ENCODE measurements at regions not wholly inside any gene's neighbourhood (a gene's known extent, or its start where the extent isn't known, plus 50 kb on each side); places are given as distances from the start of the nearest gene placed in this dataset.

DNA sequence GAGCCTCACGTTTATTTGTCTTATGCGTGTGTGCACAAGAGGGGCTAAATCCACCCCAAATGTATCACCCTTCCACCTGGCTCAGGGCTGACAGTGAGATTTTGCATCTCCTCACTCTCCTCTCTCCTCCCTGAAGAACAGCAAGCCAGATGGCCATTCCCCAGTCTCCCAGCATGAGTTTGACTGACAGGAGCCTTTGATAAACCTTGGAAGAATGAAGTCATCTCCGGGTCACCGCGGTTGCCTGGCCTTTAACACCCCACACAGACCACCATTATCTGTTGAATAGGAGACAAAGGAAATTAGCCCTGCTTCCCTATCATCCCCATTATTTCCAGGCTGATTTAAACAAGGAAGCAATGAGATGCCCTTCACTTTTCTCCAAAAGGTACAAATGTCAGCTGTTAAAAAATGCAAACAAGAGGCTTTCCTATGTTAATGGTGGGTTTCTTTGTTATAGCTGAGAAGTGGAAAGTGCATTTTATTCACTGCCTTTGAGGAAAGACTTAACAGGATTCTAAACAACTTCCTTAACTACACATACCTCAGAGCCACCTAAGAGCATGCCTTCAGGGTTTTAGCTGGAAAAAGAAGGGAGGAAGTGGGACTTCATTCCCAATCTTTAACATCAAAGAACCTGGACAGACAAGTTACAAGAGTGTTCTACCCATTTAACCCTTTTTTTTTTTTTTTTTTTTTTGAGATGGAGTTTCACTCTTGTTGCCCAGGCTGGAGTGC is 524.8 kb upstream of the ID4 start:
- H3K27ac ChIP-seq: no peak overlapping the region
- intact Hi-C loops (cut with DNase I): no loop called here
- TF ChIP-seq, protein P1, sequence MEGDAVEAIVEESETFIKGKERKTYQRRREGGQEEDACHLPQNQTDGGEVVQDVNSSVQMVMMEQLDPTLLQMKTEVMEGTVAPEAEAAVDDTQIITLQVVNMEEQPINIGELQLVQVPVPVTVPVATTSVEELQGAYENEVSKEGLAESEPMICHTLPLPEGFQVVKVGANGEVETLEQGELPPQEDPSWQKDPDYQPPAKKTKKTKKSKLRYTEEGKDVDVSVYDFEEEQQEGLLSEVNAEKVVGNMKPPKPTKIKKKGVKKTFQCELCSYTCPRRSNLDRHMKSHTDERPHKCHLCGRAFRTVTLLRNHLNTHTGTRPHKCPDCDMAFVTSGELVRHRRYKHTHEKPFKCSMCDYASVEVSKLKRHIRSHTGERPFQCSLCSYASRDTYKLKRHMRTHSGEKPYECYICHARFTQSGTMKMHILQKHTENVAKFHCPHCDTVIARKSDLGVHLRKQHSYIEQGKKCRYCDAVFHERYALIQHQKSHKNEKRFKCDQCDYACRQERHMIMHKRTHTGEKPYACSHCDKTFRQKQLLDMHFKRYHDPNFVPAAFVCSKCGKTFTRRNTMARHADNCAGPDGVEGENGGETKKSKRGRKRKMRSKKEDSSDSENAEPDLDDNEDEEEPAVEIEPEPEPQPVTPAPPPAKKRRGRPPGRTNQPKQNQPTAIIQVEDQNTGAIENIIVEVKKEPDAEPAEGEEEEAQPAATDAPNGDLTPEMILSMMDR (IDR thresholded peaks at IDR 0.05): no peak
- H3K27me3 ChIP-seq: no peaks in the 10 kb centered on the region
- H3K4me3 ChIP-seq: no peak overlapping the region
- no peaks in the 10 kb centered on the region for H3K36me3 ChIP-seq
- no peak for DNase-seq (ENCODE audit: low spot score in 2 of 2)
- no peaks in the 10 kb centered on the region for H3K9me3 ChIP-seq
- H3K4me1 ChIP-seq: no peaks in the 10 kb centered on the region

DNA sequence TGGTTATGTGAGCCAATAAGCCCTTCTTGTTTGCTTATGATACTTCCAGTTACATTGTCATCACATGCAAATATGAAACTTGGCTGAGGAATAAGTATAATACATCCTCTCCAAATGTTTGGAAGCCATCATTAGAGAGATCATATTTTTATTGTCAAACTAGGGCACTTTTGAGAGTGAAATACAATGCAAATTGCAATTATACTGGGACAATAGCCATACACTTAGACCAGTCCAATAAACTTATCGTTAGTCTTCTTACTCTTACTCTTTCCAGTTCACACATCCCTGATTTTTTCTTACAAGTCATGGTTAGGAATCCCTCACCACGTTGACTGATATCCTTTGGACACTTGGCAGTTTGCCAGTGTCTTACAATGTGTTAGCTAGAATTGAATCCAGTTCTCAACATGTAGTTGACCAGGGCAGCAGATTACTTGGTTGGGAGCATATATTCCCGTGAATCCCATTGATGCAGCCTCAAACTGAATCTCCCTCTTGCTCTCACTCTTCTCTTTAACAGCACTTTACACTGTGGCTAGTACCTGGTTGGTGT is 519.7 kb upstream of the ID4 start:
- no peak for DNase-seq (ENCODE audit: low spot score in 2 of 2)
- Histone ChIP-seq H3K4me3 (no peak overlapping the region), H3K4me1 (peaks cover 0 to 10% of the 10 kb centered on the region in 2 donors), H3K36me3 (no peaks in the 10 kb centered on the region), H3K27ac (no peak overlapping the region), H3K9me3 (no peaks in the 10 kb centered on the region), H3K27me3 (no peaks in the 10 kb centered on the region)
- TF ChIP-seq, protein P1 (IDR thresholded peaks at IDR 0.05): no peak
- intact Hi-C loops (cut with DNase I): no loop called here

DNA sequence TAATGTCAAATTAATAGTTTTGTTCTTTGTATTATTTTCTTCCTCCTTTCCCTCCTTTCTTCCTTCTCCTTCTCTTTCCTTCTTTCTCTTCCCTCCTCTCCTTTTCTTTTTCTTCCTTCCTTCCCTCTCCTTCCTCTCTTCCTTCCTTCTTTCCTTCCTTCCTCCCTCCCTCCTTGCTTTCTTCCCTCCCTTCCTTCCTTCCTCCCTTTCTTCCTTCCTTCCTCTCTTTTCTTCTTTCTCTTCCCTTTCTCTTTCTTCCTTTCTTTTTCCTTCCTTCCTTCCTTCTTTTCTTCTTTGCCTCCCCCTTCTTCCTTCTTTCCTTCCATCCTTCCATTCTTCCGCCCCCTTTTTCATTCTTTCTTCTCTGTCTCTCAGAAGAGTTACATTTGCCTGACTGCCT is 518.2 kb upstream of the ID4 start:
- peaks cover 0 to 19% of the 10 kb centered on the region in 2 donors for H3K4me1 ChIP-seq
- TF ChIP-seq, protein P1 (IDR thresholded peaks at IDR 0.05): no peak
- DNase-seq (ENCODE audit: low spot score in 2 of 2): no peak
- intact Hi-C loops (cut with DNase I): no loop called here
- no peak overlapping the region for H3K27ac ChIP-seq
- no peaks in the 10 kb centered on the region for H3K9me3 ChIP-seq
- H3K4me3 ChIP-seq: no peak overlapping the region
- H3K27me3 ChIP-seq: no peaks in the 10 kb centered on the region
- no peaks in the 10 kb centered on the region for H3K36me3 ChIP-seq

DNA sequence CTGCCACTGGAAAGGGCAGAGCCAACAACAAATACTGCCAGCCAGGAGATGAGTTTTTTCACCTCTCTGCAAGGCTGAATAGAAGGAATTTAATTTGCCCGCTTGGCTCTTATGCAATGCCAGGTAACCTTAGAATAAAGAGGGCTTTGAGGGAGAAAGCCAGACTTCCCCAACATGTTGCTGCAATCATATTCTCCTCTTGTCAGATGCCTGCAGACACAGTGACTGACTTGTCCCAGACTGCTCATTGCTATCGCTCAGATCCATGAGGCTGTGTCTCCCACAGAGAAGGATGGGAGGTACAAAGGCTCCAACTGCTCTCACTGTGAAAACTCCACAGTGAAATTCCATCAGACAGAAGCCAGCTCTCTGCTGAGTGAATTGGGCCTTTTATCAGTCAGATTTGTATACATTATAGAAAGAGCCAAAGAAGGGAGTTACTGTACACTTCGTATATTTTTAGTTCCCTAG is 517.0 kb upstream of the ID4 start:
- intact Hi-C loops (cut with DNase I): loop anchor here (10.0 kb wide), 1 partner anchor 525 kb away; no protein-coding TSS in a partner anchor
- peak overlapping the region; percentile 14 to 27 for H3K27ac ChIP-seq

DNA sequence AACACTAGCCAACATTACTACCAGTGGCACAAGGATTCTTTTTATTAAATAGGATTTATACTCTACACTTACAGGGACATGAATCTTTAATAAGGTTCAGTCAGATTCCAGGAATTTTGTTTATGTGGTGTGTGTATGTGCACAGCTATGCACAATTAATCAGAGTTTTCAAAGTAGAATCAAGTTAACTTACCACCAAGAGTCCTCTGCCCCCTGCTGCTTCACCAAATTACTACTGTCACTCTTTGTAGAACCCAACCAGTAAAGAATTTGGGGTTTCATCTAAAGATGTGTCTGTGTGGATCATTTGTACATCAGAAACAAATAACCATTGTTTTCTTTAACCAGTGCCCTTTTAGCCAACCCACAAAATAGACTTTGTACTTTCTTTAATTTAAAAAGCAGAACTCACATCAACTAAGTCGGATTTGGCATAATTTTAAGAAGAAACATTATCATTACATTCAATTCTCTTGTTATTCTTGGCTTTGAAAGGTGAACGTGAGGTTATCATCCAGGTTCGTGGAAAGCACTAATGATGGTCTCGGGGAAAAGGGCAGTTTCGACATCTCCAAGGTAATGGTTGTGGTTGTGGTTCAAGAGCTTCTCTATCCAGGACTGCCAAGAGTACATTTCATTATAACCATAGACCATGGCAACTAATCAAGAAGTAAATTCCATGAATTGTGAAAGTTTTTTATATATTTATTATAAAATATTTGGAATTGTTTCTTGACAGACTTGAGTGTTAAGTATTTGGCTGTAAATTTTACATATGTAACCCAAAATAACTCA is 514.3 kb upstream of the ID4 start:
- intact Hi-C loops (cut with DNase I): loop anchor here (10.0 kb wide), 1 partner anchor 522 kb away; no protein-coding TSS in a partner anchor
- H3K4me1 ChIP-seq: peaks cover 5 to 40% of the 10 kb centered on the region in 2 donors

More for the DNA sequence above, 517.0 kb upstream of the ID4 start:
- Histone ChIP-seq H3K4me1 (peaks cover 5 to 27% of the 10 kb centered on the region in 2 donors), H3K27me3 (no peaks in the 10 kb centered on the region), H3K36me3 (no peaks in the 10 kb centered on the region), H3K9me3 (no peaks in the 10 kb centered on the region), H3K4me3 (no peak overlapping the region)
- no peak for DNase-seq (ENCODE audit: low spot score in 2 of 2)
- TF ChIP-seq, protein P1 (IDR thresholded peaks at IDR 0.05): no peak

More for the DNA sequence above, 514.3 kb upstream of the ID4 start:
- Histone ChIP-seq H3K36me3 (no peaks in the 10 kb centered on the region), H3K9me3 (no peaks in the 10 kb centered on the region), H3K4me3 (no peak overlapping the region), H3K27me3 (no peaks in the 10 kb centered on the region), H3K27ac (peak overlapping the region in 1 of 2 donors; percentile 17)
- no peak for DNase-seq (ENCODE audit: low spot score in 2 of 2)
- TF ChIP-seq, protein P1 (IDR thresholded peaks at IDR 0.05): no peak

All from ascending aorta (tissue), 2 donors.